ENCODE measurements at regions not wholly inside any gene's neighbourhood (a gene's known extent, or its start where the extent isn't known, plus 50 kb on each side); places are given as distances from the start of the nearest gene placed in this dataset.

GRCh38 chr15:87713475-87713879, 543.1 kb downstream of the NTRK3 start:
- CTCF ChIA-PET: no interaction called here
- DNase-seq: no peak
- Histone ChIP-seq H3K9me3 (ENCODE audit: control extremely low read depth in 1 of 5, control insufficient read depth in 4 of 5, insufficient read depth in 2 of 5, low read depth in 1 of 5, low read length in 4 of 5) (no peaks in the 10 kb centered on the region), H3K36me3 (ENCODE audit: control insufficient read depth in 4 of 4, insufficient read depth in 4 of 4, low read length in 3 of 4) (no peaks in the 10 kb centered on the region), H3K4me3 (ENCODE audit: control insufficient read depth in 1 of 7, extremely low read depth in 1 of 7, insufficient read depth in 4 of 7, low read depth in 2 of 7, low read length in 6 of 7) (no peak overlapping the region), H3K27me3 (replicated peaks in 2 of 5; ENCODE audit: control insufficient read depth in 4 of 5, insufficient read depth in 5 of 5, low read length in 4 of 5) (peaks cover 0 to 5% (median 0%) of the 10 kb centered on the region in 5 experiments), H3K4me1 (ENCODE audit: control extremely low read depth in 1 of 4, control insufficient read depth in 4 of 4, insufficient read depth in 4 of 4, low read length in 3 of 4) (no peaks in the 10 kb centered on the region), H3K27ac (ENCODE audit: insufficient read depth in 1 of 2, low read depth in 1 of 2, low read length in 2 of 2, poor library complexity in 1 of 2, severe bottlenecking in 2 of 2) (no peak overlapping the region)
- POLR2A ChIA-PET: no interaction called here
- no CpG with 5 or more reads among the region's 1 CpG for WGBS (ENCODE audit: insufficient coverage)

GRCh38 chr15:87712211-87712610, 544.3 kb downstream of the NTRK3 start:
- POLR2A ChIA-PET: no interaction called here
- Histone ChIP-seq H3K36me3 (ENCODE audit: control insufficient read depth in 4 of 4, insufficient read depth in 4 of 4, low read length in 3 of 4) (no peaks in the 10 kb centered on the region), H3K4me1 (ENCODE audit: control extremely low read depth in 1 of 4, control insufficient read depth in 4 of 4, insufficient read depth in 4 of 4, low read length in 3 of 4) (no peaks in the 10 kb centered on the region), H3K4me3 (ENCODE audit: control insufficient read depth in 1 of 7, extremely low read depth in 1 of 7, insufficient read depth in 4 of 7, low read depth in 2 of 7, low read length in 6 of 7) (no peak overlapping the region), H3K27me3 (replicated peaks in 2 of 5; ENCODE audit: control insufficient read depth in 4 of 5, insufficient read depth in 5 of 5, low read length in 4 of 5) (peaks cover 0 to 5% (median 0%) of the 10 kb centered on the region in 5 experiments), H3K27ac (ENCODE audit: insufficient read depth in 1 of 2, low read depth in 1 of 2, low read length in 2 of 2, poor library complexity in 1 of 2, severe bottlenecking in 2 of 2) (no peak overlapping the region), H3K9me3 (ENCODE audit: control extremely low read depth in 1 of 5, control insufficient read depth in 4 of 5, insufficient read depth in 2 of 5, low read depth in 1 of 5, low read length in 4 of 5) (no peaks in the 10 kb centered on the region)
- WGBS (ENCODE audit: insufficient coverage): 94% methylated on average over 2 of the region's 2 CpGs
- CTCF ChIA-PET: no interaction called here
- no peak for DNase-seq

GRCh38 chr15:87711026-87711425, 545.5 kb downstream of the NTRK3 start:
- no peak overlapping the region for H3K4me3 ChIP-seq (ENCODE audit: control insufficient read depth in 1 of 7, extremely low read depth in 1 of 7, insufficient read depth in 4 of 7, low read depth in 2 of 7, low read length in 6 of 7)
- H3K9me3 ChIP-seq (ENCODE audit: control extremely low read depth in 1 of 5, control insufficient read depth in 4 of 5, insufficient read depth in 2 of 5, low read depth in 1 of 5, low read length in 4 of 5): no peaks in the 10 kb centered on the region
- 63% methylated on average over 5 of the region's 6 CpGs for WGBS (ENCODE audit: insufficient coverage)
- POLR2A ChIA-PET: interaction anchor here (0.6 kb wide), 1 partner anchor 232 kb away, joined by 3 read pairs; no protein-coding TSS in a partner anchor
- CTCF ChIA-PET: no interaction called here
- no peaks in the 10 kb centered on the region for H3K36me3 ChIP-seq (ENCODE audit: control insufficient read depth in 4 of 4, insufficient read depth in 4 of 4, low read length in 3 of 4)
- H3K27ac ChIP-seq (ENCODE audit: insufficient read depth in 1 of 2, low read depth in 1 of 2, low read length in 2 of 2, poor library complexity in 1 of 2, severe bottlenecking in 2 of 2): no peak overlapping the region
- no peak for DNase-seq
- peaks cover 0 to 5% (median 0%) of the 10 kb centered on the region in 5 experiments for H3K27me3 ChIP-seq (replicated peaks in 2 of 5; ENCODE audit: control insufficient read depth in 4 of 5, insufficient read depth in 5 of 5, low read length in 4 of 5)
- no peaks in the 10 kb centered on the region for H3K4me1 ChIP-seq (ENCODE audit: control extremely low read depth in 1 of 4, control insufficient read depth in 4 of 4, insufficient read depth in 4 of 4, low read length in 3 of 4)

- no peak for DNase-seq
- ChIA-PET CTCF (no interaction called here), POLR2A (interaction anchor here (0.6 kb wide), 1 partner anchor 232 kb away, joined by 3 read pairs; no protein-coding TSS in a partner anchor)
- H3K4me1 ChIP-seq (ENCODE audit: control extremely low read depth in 1 of 4, control insufficient read depth in 4 of 4, insufficient read depth in 4 of 4, low read length in 3 of 4): no peaks in the 10 kb centered on the region
- H3K27ac ChIP-seq (ENCODE audit: insufficient read depth in 1 of 2, low read depth in 1 of 2, low read length in 2 of 2, poor library complexity in 1 of 2, severe bottlenecking in 2 of 2): no peak overlapping the region
- 97% methylated on average over 7 of the region's 7 CpGs for WGBS (ENCODE audit: insufficient coverage)
- H3K36me3 ChIP-seq (ENCODE audit: control insufficient read depth in 4 of 4, insufficient read depth in 4 of 4, low read length in 3 of 4): no peaks in the 10 kb centered on the region
- no peaks in the 10 kb centered on the region for H3K9me3 ChIP-seq (ENCODE audit: control extremely low read depth in 1 of 5, control insufficient read depth in 4 of 5, insufficient read depth in 2 of 5, low read depth in 1 of 5, low read length in 4 of 5)
- H3K27me3 ChIP-seq (replicated peaks in 2 of 5; ENCODE audit: control insufficient read depth in 4 of 5, insufficient read depth in 5 of 5, low read length in 4 of 5): peaks cover 0 to 3% (median 0%) of the 10 kb centered on the region in 5 experiments
- no peak overlapping the region for H3K4me3 ChIP-seq (ENCODE audit: control insufficient read depth in 1 of 7, extremely low read depth in 1 of 7, insufficient read depth in 4 of 7, low read depth in 2 of 7, low read length in 6 of 7)
These were observed 546.1 kb downstream of the NTRK3 start for GRCh38 chr15:87710406-87710805.

- H3K27me3 ChIP-seq (replicated peaks in 2 of 5; ENCODE audit: control insufficient read depth in 4 of 5, insufficient read depth in 5 of 5, low read length in 4 of 5): peaks cover 0 to 3% (median 0%) of the 10 kb centered on the region in 5 experiments
- 83% methylated on average over 5 of the region's 5 CpGs for WGBS (ENCODE audit: insufficient coverage)
- no peak overlapping the region for H3K4me3 ChIP-seq (ENCODE audit: control insufficient read depth in 1 of 7, extremely low read depth in 1 of 7, insufficient read depth in 4 of 7, low read depth in 2 of 7, low read length in 6 of 7)
- no peak for DNase-seq
- no peak overlapping the region for H3K27ac ChIP-seq (ENCODE audit: insufficient read depth in 1 of 2, low read depth in 1 of 2, low read length in 2 of 2, poor library complexity in 1 of 2, severe bottlenecking in 2 of 2)
- H3K4me1 ChIP-seq (ENCODE audit: control extremely low read depth in 1 of 4, control insufficient read depth in 4 of 4, insufficient read depth in 4 of 4, low read length in 3 of 4): no peaks in the 10 kb centered on the region
- no peaks in the 10 kb centered on the region for H3K36me3 ChIP-seq (ENCODE audit: control insufficient read depth in 4 of 4, insufficient read depth in 4 of 4, low read length in 3 of 4)
- ChIA-PET CTCF (no interaction called here), POLR2A (no interaction called here)
- H3K9me3 ChIP-seq (ENCODE audit: control extremely low read depth in 1 of 5, control insufficient read depth in 4 of 5, insufficient read depth in 2 of 5, low read depth in 1 of 5, low read length in 4 of 5): no peaks in the 10 kb centered on the region
These were observed 548.9 kb downstream of the NTRK3 start for GRCh38 chr15:87707566-87708130.

- Histone ChIP-seq H3K4me1 (ENCODE audit: control extremely low read depth in 1 of 4, control insufficient read depth in 4 of 4, insufficient read depth in 4 of 4, low read length in 3 of 4) (no peaks in the 10 kb centered on the region), H3K9me3 (ENCODE audit: control extremely low read depth in 1 of 5, control insufficient read depth in 4 of 5, insufficient read depth in 2 of 5, low read depth in 1 of 5, low read length in 4 of 5) (no peaks in the 10 kb centered on the region), H3K4me3 (ENCODE audit: control insufficient read depth in 1 of 7, extremely low read depth in 1 of 7, insufficient read depth in 4 of 7, low read depth in 2 of 7, low read length in 6 of 7) (no peak overlapping the region), H3K27me3 (replicated peaks in 2 of 5; ENCODE audit: control insufficient read depth in 4 of 5, insufficient read depth in 5 of 5, low read length in 4 of 5) (peaks cover 0 to 3% (median 0%) of the 10 kb centered on the region in 5 experiments), H3K27ac (ENCODE audit: insufficient read depth in 1 of 2, low read depth in 1 of 2, low read length in 2 of 2, poor library complexity in 1 of 2, severe bottlenecking in 2 of 2) (no peak overlapping the region), H3K36me3 (ENCODE audit: control insufficient read depth in 4 of 4, insufficient read depth in 4 of 4, low read length in 3 of 4) (no peaks in the 10 kb centered on the region)
- DNase-seq: no peak
- 75% methylated on average over 5 of the region's 5 CpGs for WGBS (ENCODE audit: insufficient coverage)
- ChIA-PET POLR2A (no interaction called here), CTCF (no interaction called here)
These were observed 549.5 kb downstream of the NTRK3 start for GRCh38 chr15:87707071-87707470.

- CTCF ChIA-PET: no interaction called here
- 100% methylated on average over 1 of the region's 1 CpG for WGBS (ENCODE audit: insufficient coverage)
- DNase-seq: no peak
- Histone ChIP-seq H3K36me3 (ENCODE audit: control insufficient read depth in 4 of 4, insufficient read depth in 4 of 4, low read length in 3 of 4) (no peaks in the 10 kb centered on the region), H3K9me3 (ENCODE audit: control extremely low read depth in 1 of 5, control insufficient read depth in 4 of 5, insufficient read depth in 2 of 5, low read depth in 1 of 5, low read length in 4 of 5) (no peaks in the 10 kb centered on the region), H3K27ac (ENCODE audit: insufficient read depth in 1 of 2, low read depth in 1 of 2, low read length in 2 of 2, poor library complexity in 1 of 2, severe bottlenecking in 2 of 2) (no peak overlapping the region), H3K27me3 (replicated peaks in 2 of 5; ENCODE audit: control insufficient read depth in 4 of 5, insufficient read depth in 5 of 5, low read length in 4 of 5) (peaks cover 0 to 3% (median 0%) of the 10 kb centered on the region in 5 experiments), H3K4me1 (ENCODE audit: control extremely low read depth in 1 of 4, control insufficient read depth in 4 of 4, insufficient read depth in 4 of 4, low read length in 3 of 4) (no peaks in the 10 kb centered on the region), H3K4me3 (ENCODE audit: control insufficient read depth in 1 of 7, extremely low read depth in 1 of 7, insufficient read depth in 4 of 7, low read depth in 2 of 7, low read length in 6 of 7) (no peak overlapping the region)
- POLR2A ChIA-PET: no interaction called here
These were observed 550.5 kb downstream of the NTRK3 start for GRCh38 chr15:87706001-87706400.

All from common myeloid progenitor, CD34-positive (primary cell).